DND-41 (cell line): ENCODE measurements at regions not wholly inside any gene's neighbourhood (a gene's known extent, or its start where the extent isn't known, plus 50 kb on each side); places are given as distances from the start of the nearest gene placed in this dataset.

Experiments
- CTCF ChIP-seq: IDR thresholded peaks from 2 replicates; pipeline ENCODE4 v1.5.1; 2012; ENCODE audit warnings: borderline replicate concordance, low read length, moderate library complexity, mild to moderate bottlenecking; ENCODE audit not compliant: poor library complexity, severe bottlenecking; ENCODE audit errors: extremely low read depth
- EZH2 ChIP-seq: IDR thresholded peaks from 3 replicates; pipeline ENCODE4 v1.6.1; 2012; ENCODE audit warnings: borderline replicate concordance, low read depth, mild to moderate bottlenecking, moderate library complexity, low read length, inconsistent platforms; ENCODE audit not compliant: severe bottlenecking

DNA sequence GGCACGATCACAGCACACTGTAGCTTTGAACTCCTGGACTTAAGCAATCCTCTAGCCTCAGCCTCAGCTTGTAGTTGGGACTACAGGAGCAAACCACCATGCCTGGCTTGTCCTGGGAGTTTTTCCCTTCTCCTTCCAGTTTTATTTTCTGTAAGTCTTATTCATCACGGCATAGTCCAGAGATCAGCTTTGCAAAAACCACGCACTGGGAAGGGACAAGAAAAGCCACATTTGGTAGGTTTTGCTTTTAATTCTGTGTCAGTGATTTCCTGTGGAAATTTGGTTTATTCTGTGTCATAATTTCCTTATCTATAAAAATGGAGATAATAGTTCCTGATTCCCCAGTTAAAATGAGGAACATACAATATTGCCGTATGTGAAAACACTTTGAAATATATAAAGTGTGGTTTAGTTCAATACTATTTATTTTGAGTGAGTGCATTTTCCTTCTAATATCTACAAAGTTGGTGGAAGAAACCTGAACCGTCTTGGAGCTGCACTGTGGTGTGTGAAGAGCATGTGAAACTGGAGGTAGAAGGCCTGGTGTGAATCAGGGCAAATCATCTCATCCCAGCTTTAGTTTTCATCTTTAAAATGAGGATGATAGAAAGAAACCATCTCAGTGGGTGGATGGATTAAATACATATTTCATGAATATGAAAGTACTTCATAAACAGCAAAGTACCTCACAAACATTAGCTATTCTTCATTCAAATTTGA is 92.8 kb upstream of the ELL2 start:
- TF ChIP-seq CTCF (no peak), EZH2 (no peak)
